ENCODE measurements at regions not wholly inside any gene's neighbourhood (a gene's known extent, or its start where the extent isn't known, plus 50 kb on each side); places are given as distances from the start of the nearest gene placed in this dataset.
"Not testable (repeated sequence)": the region's sequence is repeated elsewhere in the genome, so short reads cannot be mapped to it uniquely, and the experiment has no call there.

DNA sequence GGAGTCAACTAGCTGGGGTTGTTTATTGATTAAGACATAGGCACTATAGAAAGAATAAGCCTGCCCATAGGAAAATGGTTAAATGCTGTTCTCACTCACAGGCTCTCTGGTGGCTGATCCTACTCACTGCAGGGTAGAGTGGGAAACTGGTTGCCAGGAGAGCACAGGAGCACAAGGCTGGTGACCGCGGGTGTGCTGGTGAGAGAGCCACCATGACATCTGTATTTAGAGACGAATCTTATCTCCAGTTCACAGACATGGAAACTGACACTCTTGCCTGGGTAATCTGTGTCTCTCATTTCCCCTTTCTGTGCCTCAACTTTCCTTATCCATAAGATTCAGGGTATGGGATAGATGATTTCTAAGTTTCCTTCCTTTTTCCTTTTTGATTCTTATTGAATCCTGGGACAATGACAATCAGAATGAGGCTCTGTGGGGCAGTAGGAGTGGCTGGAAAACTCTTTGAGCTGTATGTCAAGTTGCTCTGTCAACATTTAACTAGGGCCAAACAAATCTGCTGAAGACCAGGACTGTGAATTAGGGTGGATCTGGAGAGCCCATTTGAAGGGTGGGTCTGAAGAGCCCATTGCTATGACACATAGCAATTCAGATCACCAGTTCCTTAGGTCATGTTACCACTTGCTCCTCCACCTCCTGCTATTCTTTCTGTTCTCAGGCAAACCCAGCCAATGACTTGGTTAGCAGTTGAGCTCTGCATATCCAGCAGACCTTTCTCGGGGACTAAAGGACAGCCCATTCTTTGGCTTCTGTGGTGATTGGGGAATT, 286.1 kb upstream of the TBL1XR1 start:
- DNase-seq, result no peak

DNA sequence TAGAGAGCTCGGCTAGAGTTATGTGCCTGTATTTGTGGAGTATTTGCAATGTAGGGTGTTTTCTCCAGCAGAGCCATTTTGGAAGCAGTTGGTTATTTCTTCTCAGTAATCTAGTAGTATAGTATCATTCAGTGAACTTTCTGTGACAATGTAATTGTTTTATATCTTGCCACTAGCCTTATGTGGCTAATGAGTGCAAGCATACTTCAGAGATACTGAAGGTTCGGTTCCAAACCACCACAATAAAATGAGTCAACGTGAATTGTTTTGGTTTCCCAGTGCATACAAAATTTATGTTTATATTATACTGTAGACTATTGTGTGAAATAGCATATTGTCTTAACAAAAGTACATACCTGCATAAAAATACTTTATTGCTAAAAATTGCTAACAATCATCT, 286.9 kb upstream of the TBL1XR1 start:
- DNase-seq, result no peak

DNA sequence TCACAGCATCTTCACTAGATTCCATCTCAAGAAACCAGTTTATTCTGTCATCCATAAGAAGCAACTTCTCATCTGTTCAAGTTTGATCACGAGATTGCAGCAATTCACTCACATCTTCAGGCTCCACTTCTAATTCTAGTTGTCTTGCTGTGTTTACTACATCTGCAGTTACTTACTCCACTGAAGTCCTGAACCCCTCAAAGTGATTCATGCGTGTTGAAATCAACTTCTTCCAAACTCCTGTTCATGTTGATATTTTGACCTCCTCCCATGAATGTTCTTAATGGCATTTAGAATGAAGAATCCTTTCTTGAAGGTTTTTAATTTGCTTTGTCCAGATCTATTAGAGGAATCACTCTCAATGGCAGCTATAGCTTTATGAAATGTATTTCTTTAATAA, 287.6 kb upstream of the TBL1XR1 start:
- DNase-seq, result no peak

DNA sequence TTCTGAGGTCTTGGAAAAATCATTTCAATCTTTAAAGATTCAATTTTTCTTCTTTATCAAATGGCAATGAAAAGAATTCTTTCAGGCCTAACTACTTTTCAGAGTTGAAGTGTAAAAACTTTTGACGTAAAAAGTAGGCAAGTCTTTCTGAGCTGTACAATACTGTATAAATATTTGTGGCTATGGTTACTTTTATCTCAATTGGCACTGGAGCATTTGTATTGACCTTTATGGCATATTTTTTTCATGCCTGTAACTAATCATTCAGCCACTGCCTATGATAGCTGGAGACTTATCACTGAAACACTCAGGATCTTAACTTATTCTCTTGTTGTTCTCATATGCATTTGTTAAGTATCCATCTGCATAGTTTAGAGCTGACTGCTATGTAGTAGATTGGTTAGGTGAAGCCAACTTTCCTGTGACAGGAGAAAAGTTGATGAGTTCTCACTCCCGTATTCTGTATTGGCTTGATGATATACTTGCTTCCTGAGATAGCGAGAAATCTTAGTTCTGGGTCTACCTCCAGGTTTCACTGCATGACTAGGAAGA, 290.4 kb upstream of the TBL1XR1 start:
- no peak for DNase-seq

DNA sequence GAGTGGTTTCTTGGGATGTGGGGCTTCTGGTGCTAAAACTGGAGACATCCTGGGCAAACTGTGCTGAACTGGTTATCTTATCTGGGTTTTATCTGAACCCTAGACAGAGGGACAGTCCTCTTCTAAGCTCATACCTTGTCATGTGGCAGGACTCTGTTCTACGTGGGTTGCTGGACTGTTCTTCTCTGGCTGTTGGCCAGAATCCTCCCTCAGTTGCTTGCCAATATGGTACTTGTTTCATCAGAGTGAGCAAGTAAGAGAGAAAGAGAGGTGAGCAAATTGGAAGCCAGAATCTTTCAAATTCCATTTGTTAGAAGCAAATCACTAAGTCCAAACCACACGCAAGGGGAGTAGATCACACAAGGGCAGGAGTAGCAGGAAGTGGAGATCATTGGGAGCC, 291.5 kb upstream of the TBL1XR1 start:
- no peak for DNase-seq

DNA sequence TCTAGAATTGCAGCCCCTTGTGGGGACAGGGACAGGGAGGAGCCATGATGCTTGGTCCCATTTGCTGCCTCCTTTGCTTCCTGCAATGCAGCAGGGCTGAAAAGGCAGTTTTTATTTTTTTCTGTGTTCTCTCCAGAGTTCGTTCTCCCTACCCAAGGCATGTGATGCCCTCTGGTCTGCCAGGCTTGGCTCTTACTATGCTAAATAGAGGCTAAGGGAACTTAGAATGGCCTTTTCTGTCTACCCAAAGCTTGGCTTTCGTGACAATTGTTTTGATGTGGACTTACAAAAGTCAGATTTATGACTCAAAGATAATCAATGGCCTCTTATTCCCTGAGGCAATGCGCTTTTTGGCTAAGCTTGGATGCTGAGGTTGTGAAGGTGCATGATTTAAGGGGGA, 293.3 kb upstream of the TBL1XR1 start:
- DNase-seq, result no peak

DNA sequence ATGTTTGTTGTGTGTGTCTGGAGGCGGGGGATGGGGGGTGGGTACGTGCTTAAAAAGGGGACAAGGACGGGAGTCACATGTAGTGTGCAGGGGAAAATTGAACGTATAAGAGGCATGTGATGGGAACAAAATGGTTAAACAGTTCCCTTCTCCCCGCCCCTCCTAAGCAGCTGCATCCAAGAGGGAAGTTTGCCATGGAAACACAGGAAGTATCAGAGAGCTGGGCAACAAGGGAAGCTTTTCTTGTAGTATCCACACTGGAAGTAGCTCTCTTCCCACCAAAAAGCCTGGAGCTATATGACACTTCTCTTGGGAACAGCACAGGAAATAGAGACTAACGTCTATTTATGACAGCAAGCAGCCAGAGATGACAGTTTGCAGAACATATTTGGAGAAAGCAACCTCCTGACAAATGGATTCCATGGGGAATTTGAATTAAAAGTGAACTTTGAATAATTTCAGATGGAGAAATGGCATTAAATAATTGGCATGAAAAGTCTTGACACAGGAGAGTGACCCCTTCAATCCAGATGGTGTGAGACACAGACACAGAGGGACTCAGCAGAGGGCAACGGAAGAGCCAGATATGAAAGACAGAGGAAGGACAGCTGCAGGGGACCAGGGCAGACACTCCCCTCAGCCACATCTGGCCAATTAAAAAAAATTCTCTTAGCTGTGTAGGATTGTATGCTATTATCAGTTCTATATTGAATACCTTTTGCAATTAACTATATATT, 294.2 kb upstream of the TBL1XR1 start:
- peak; percentile 38 for DNase-seq

DNA sequence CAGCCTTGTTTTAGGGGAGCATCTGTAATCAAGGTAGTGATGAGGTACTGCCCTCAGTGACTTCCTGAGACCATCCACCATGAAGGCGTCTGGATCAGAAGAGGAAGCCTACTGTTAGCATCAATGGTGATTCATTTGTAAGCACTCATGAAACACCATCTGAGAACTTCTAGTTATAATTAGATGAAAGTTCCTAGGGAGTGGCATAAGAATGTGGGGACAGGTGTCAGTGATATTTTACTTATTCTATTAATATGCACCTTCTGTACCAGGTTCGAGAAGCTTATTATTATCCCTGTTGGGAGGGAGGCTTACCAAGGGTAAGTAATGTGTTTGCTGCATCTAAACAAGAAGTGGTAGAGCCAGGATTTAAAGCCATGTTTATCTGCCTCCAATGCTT, 295.8 kb upstream of the TBL1XR1 start:
- no peak for DNase-seq

DNA sequence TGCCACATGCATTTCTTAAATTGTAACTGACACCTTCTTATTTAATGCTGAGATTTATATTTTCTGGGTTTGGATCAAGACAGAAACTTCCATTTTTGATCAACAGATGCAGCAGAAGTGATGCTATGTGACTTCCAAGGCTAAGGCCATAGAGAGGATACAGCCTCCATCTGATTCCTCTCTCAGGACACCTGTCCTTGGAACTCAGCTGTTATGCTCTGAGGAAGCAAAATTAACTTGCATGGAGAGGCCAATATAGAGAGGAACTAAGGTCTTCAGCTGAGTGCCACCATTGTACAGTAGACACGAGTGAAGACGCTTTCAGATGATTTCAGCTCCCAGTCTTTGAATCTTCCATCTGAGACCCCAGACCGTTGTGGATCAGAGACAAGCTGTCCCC, 296.9 kb upstream of the TBL1XR1 start:
- DNase-seq, result no peak

DNA sequence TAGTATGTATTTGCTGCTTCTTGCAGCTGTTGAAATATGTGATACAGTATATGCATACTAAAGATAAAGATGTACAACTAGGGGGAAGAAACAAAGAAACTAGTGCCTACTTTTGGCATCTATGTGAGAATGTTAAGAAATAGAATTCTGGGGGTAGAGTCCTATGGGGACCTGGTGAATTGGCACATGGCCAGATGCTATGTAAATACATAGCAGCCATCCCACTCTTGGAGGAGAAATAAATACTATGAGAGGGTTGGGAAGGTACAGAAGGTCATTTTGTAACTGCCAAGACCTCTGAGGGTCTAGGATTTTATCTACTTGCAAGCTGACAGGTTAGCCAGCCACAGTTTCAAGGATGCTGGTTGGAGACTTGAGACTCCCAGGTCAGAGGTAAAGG, 298.3 kb upstream of the TBL1XR1 start:
- DNase-seq, result no peak

DNA sequence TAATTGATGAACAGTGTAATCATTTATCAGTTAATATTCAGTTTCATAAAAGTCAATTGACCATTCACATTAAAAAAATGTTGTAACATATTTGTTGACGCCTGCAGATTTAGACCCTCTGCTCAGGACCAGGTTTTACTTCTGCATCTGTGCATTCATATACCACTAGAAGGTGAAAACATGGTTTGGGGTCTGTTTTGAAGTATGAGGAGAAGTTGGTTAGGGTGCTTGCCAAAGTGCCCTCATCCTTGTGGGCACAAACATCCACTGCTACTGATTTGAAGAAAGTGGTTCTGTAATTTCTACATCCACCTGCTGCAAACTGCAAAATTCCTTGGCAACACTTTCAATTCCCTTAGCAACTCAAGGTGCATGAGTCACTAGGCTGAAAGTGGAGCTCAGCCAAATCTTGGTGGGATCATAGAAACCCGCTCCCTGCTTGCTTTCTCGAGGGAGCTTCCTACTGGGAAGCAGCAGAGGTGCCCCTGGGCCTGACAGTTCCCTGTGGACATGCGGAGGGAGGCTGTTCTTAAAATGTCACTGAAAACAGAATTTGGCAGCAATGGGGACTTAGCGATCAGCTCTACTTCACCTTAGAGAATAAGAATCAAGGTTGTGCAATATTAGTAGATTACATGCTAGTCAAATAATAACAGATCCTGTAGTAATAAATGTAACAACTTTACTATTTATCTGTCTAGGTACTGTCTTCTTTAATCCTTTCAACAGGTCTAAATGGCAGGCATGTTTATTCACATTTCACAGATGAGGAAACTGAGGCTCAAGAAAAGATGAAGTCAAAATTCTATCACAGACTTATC, 301.0 kb upstream of the TBL1XR1 start:
- DNase-seq, result no peak

DNA sequence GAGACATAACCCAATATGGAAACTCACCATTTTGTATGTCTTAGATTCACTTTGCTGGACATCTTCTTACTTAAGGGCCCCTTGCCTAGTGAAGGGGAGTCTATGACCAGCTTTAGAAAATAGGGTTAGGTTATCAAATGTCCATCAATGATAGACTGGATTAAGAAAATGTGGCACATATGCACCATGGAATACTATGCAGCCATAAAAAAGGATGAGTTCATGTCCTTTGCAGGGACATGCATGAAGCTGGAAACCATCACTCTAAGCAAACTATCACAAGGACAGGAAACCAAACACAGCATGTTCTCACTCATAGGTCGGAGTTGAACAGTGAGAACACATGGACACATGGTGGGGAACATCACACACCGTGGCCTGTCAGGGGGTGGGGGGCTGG, 301.8 kb upstream of the TBL1XR1 start:
- DNase-seq, result not testable (repeated sequence)

DNA sequence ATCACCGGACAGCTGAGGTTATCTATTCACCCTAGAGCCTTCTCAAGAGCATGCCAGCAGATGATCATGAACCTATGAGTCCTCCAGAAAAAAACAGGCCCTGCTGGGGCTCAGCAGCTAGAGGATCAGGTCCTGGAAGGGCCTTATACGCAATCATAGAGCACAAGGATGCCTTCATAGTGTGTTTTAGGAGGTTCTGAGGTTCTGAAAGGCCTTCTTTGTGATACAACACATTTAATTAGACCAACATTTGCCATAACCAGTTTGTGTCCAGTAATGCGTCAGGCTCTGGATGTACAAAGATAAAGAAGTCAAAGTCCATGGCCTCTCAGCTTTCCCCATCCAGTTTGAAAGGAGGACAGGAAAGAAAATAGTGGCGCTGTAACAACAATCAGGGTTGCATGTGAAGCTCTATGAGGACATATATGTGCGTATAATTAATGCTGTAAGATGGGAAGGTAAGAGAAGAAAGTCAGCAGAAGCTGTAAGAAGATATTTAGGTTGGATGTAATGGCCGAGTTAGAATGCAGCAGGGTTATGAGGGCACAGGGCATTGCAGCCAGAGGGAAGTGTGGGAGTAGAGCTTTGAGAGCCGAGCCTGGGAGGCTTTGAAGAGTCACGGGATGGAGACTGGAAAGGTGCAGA, 302.6 kb upstream of the TBL1XR1 start:
- no peak for DNase-seq

DNA sequence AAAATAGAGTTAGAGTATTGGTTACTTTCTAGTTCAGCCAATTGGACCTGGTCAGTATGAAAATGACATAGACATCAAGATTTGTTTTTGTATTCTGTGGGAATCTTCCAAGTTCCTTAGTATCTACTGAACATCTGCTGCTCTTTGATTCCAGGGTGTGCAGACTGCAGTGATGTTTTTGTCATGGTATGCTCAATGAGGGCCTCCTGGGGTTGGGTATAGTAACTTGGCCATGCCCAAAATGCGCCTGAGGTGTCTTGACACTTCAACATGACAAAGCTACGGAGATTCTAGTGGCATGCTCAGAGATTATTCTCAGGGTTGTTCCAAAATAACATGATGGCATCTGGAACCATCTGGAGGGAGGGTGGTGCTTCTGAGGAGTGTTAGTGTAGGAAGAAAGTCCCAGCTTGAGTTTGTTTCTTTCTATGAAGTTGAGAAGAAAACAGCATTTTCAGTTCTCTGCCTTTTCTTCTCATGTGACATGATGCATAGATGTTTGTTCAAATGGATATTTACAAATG, 313.5 kb upstream of the TBL1XR1 start:
- DNase-seq, result no peak

DNA sequence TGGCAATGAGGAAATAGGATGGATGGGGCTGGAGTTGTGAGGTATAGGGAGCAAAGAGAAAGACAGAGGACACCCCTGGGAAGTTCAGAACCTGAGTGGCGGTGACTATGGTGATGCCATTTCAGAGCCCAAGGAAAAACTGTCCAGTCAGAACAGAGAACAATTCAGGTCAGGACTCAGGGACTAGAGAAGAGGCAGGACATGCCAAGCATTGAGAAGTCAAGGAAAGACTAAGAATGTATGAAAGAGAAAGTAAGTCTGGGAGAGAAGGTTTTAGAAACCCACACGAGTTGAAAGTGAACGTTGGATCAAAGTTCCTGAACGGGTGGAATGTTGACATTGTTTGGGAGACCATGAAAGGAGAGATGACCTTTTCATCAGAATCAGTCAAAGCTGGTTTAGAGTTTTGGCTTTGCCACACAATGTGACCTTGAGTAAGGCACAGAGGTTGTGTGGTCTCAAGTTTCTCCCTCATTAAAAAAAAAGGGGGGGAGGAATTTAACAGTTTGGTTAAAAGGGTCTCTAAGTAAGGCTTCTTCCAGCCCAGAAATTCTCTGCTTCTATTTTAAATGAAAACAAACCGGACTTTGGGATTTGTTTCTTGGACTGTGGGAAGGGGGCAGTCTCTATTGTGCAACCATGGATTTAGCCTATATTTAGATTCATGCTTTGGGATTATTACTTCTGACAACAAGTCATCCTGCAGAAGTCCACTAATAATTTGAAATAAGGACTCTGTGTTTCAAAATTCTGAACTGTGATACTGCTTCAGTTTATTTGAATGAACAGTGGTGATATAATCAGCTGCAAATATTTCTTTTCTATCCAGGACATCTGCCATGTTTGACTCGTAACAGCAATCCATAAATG, 315.9 kb upstream of the TBL1XR1 start:
- DNase-seq, result no peak

DNA sequence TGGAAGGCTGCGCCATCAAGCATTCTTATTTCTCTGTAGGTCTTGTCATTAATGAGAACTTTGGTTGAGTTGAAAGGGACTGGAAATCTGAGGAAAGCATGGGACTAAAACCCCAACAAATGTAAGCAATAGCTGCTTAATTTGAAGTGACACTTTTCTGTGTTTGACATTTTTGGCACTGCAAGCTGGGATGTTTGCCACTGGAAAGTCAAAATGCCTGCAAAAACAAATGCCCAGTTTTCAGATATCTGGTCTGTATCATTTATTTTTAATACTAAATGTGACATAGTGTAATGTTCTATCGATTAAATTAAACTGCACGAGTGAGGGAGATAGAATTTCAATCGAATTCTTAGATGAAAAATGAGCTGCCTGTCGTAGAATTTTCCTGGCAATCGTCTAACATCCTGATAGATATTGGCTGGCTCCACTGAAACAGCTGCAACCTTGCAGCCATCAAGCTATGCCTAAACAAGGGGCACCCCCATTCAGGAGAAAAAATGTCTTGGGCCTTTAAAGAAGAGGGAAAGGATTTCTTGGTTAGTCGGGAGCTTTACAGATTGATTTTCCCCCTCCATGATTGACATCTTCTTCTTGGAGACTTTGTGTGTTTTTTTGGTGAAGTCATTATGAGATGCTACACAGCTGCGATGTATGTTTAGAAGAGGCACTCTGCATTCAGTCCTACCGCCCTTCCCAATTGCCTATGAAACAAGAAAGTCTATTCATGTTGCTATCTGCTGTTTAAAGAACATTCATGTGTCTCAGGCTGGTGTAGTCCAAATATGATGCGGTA, 316.7 kb upstream of the TBL1XR1 start:
- DNase-seq, result no peak

DNA sequence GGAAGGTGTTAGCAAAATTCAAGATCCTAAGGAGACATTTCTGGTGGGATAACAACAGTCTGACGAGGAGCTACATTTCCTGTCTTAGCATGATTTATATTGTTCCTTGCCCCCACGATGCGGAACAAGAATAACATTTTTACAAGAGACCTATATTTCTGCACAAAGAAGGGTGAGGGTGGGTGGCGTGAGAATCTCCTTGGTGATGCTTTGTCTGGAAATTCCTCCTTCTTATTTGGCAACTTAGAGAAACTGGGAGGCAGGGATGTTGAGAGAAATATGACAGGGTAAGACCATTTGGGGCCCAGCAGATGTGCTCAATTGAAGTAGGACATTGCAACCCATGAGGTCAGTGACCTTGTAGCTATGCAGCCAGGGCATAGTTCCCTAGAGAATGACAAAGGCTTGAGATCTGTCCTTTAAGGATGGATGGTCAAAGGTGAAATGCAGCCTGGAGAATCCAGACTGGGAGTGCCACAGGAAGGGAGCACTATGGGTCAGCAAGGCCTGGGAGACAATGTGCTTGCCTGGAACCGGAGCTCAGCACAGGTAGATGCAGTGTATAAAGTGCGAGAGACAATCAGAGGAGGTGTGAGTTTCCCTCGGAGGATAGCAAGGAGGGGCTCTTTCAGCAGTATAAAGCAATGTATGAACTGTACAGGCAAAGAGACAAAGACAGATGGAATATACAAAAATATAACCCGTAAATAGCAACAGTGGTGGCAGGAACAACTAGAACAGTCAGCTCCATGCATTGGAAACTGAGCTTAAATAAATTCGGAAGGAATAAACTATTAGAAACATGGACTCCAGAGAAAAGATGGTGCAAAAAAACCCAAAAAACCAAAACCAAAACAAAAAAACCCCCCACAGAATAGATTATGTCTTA, 317.6 kb upstream of the TBL1XR1 start:
- no peak for DNase-seq

DNA sequence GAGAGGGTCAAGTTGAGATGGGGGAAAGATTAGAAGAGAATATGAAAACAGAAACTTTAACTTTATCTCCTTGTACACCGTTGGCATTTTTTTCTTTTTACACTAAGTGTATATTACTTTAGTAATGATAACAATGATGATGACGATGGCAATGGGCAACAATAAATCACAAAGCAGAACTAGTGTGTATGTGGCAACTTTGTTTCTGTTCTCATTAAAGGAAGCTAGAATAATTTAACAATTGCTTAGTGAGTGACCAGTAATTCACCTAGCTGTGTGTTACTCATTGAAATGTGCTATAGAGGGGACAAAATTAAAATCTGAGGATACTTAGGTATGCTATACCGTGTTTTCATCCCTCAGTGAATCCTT, 318.5 kb upstream of the TBL1XR1 start:
- no peak for DNase-seq

DNA sequence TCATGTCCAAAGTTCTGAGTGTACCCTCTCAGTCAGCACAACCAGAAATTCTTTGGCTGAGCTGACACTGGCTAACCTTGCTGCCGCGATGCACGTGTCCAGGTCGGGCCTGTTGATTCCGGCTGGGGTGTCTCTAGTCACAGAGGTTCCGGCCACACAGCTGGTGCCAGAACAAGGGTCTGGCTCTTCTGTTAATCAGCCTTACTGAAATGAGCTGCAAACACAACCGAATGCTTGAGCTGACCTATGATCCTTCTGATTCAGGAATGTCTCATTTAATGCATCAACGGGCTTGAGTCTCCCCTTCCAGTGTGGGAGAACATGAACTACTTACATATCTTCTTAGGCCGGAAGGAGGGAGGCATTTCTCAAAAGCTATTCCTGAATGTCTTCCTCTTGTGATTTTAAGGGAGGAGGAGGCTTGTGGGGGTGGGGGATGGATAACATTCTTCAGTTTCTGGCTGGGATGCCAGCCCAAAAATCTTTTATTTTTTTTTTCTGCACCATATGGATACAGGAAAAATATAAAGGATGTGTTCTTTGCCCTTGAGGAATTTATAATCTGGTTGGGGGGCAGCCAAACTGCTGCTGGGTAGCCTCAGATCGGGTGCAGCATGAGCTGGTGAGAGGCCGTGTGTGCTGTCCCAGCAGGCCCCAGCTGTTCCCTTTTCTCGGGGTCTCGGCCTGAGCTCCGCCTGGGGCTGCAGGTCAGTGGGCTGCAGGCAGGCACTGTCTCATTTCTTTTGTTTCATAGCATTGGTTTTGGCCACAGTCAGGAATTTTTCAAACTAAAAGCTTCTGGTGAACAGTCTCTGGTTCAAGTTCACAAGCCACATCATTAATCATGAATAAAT, 319.1 kb upstream of the TBL1XR1 start:
- peak; percentile 63 for DNase-seq

All from retina (tissue), 1 donor.